ENCODE measurements at regions not wholly inside any gene's neighbourhood (a gene's known extent, or its start where the extent isn't known, plus 50 kb on each side); places are given as distances from the start of the nearest gene placed in this dataset.

DNA sequence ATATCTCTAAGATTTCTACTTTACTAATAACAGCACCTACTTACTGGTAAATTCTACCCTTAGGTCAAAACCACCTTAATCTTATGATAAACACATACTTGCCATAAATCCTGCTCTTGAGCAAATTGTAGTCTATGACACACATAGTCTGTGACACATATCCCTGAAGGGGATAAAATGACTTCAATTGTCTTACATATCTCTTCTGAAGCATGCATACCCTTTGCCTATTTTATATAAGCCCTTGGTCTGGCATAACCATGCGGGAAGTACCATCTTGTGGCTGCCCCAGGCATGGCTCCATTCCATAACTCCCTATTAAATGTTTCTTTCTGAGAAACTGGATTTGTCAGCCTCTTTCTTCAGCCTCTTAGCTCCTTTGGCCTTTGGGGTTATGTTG is 248.9 kb downstream of the SLC7A11 start:
- Histone ChIP-seq H3K79me2 (replicated peaks; ENCODE audit: insufficient read depth, low read length) (no peaks in the 10 kb centered on the region), H3K36me3 (ENCODE audit: insufficient read depth, low read length) (no peaks in the 10 kb centered on the region), H3K4me2 (ENCODE audit: low read length) (no peak overlapping the region), H3K9me3 (ENCODE audit: low read length) (no peaks in the 10 kb centered on the region), H3K4me3 (ENCODE audit: low read length) (no peak overlapping the region), H3K27ac (ENCODE audit: low read length) (no peak overlapping the region), H2AFZ (ENCODE audit: low read depth, low read length) (no peak overlapping the region), H3K9ac (ENCODE audit: low read length) (no peak overlapping the region), H4K20me1 (ENCODE audit: insufficient read depth) (no peaks in the 10 kb centered on the region), H3K27me3 (ENCODE audit: insufficient read depth, low read depth, low read length) (no peaks in the 10 kb centered on the region), H3F3A (ENCODE audit: insufficient read depth, low read length, poor library complexity, severe bottlenecking) (no peaks in the 10 kb centered on the region), H3K9me2 (ENCODE audit: insufficient read depth, low read length) (no peaks in the 10 kb centered on the region)
- TF ChIP-seq TAF1 (IDR thresholded peaks at IDR 0.05; ENCODE audit: low read depth) = no peak
- TF ChIP-seq EP300 (conservative IDR thresholded peaks at IDR 0.05; ENCODE audit: poor library complexity, severe bottlenecking) = no peak
- TF ChIP-seq MXI1 (conservative IDR thresholded peaks at IDR 0.05; ENCODE audit: poor library complexity, severe bottlenecking) = no peak
- no peak for TF ChIP-seq POLR2AphosphoS5 (IDR thresholded peaks at IDR 0.05)
- no peak for TF ChIP-seq SMC3 (conservative IDR thresholded peaks at IDR 0.05; ENCODE audit: poor library complexity)
- no peak for TF ChIP-seq REST (IDR thresholded peaks at IDR 0.05; ENCODE audit: borderline replicate concordance)
- TF ChIP-seq RAD21 (conservative IDR thresholded peaks at IDR 0.05) = no peak
- no peak for TF ChIP-seq EZH2 (IDR thresholded peaks at IDR 0.05; ENCODE audit: borderline replicate concordance, insufficient read depth, low read length, poor library complexity, severe bottlenecking)
- no peak for TF ChIP-seq CTCF (IDR thresholded peaks at IDR 0.05; ENCODE audit: poor library complexity, severe bottlenecking)

- Histone ChIP-seq H3K9ac (ENCODE audit: low read length) (no peak overlapping the region), H4K20me1 (ENCODE audit: insufficient read depth) (no peaks in the 10 kb centered on the region), H3F3A (ENCODE audit: insufficient read depth, low read length, poor library complexity, severe bottlenecking) (no peaks in the 10 kb centered on the region), H3K9me3 (ENCODE audit: low read length) (no peaks in the 10 kb centered on the region), H3K4me2 (ENCODE audit: low read length) (no peak overlapping the region), H3K27ac (ENCODE audit: low read length) (no peak overlapping the region), H2AFZ (ENCODE audit: low read depth, low read length) (no peak overlapping the region), H3K36me3 (ENCODE audit: insufficient read depth, low read length) (no peaks in the 10 kb centered on the region), H3K4me3 (ENCODE audit: low read length) (no peak overlapping the region), H3K27me3 (ENCODE audit: insufficient read depth, low read depth, low read length) (no peaks in the 10 kb centered on the region), H3K9me2 (ENCODE audit: insufficient read depth, low read length) (no peaks in the 10 kb centered on the region), H3K79me2 (replicated peaks; ENCODE audit: insufficient read depth, low read length) (no peaks in the 10 kb centered on the region)
- TF ChIP-seq RAD21 (conservative IDR thresholded peaks at IDR 0.05) (no peak), REST (IDR thresholded peaks at IDR 0.05; ENCODE audit: borderline replicate concordance) (no peak), CTCF (IDR thresholded peaks at IDR 0.05; ENCODE audit: poor library complexity, severe bottlenecking) (no peak), MXI1 (conservative IDR thresholded peaks at IDR 0.05; ENCODE audit: poor library complexity, severe bottlenecking) (no peak), TAF1 (IDR thresholded peaks at IDR 0.05; ENCODE audit: low read depth) (no peak), SMC3 (conservative IDR thresholded peaks at IDR 0.05; ENCODE audit: poor library complexity) (no peak), EP300 (conservative IDR thresholded peaks at IDR 0.05; ENCODE audit: poor library complexity, severe bottlenecking) (no peak), POLR2AphosphoS5 (IDR thresholded peaks at IDR 0.05) (no peak), EZH2 (IDR thresholded peaks at IDR 0.05; ENCODE audit: borderline replicate concordance, insufficient read depth, low read length, poor library complexity, severe bottlenecking) (no peak)
Observed at GRCh38 chr4:137981277-137981676, 260.9 kb downstream of the SLC7A11 start.
